Karpas-422 (cell line): ENCODE measurements at regions not wholly inside any gene's neighbourhood (a gene's known extent, or its start where the extent isn't known, plus 50 kb on each side); places are given as distances from the start of the nearest gene placed in this dataset.

Experiments
- DNase-seq: peaks from one replicate; pipeline ENCODE4 v3.0.0-alpha.2; 2015
- H2AFZ ChIP-seq: fragments of 200-600 bp; sonication (generic); 2 replicates; pipeline ENCODE4 v1.6.1; 2014; ENCODE audit warnings: antibody characterized with exemption, low read length, mixed read lengths
- H3K27ac ChIP-seq: fragments of 200-600 bp; sonication (generic); 2 replicates; pipeline ENCODE4 v1.5.1; 2014; ENCODE audit warnings: mild to moderate bottlenecking, low read length, moderate library complexity
- H3K27me3 ChIP-seq: fragments of 200-600 bp; sonication (generic); 2 replicates; pipeline ENCODE4 v1.6.1; 2014; ENCODE audit warnings: low read length, mixed read lengths
- H3K36me3 ChIP-seq: fragments of 200-600 bp; sonication (generic); 2 replicates; pipeline ENCODE4 v1.6.1; 2014; ENCODE audit warnings: low read length, mixed read lengths; ENCODE audit not compliant: insufficient read depth
- H3K4me1 ChIP-seq: fragments of 200-600 bp; sonication (generic); 2 replicates; pipeline ENCODE4 v1.6.1; 2014; ENCODE audit warnings: mild to moderate bottlenecking, low read length, mixed read lengths
- H3K4me2 ChIP-seq: fragments of 200-600 bp; sonication (generic); 2 replicates; pipeline ENCODE4 v1.6.1; 2014; ENCODE audit warnings: low read length, low read depth, mild to moderate bottlenecking; ENCODE audit not compliant: poor library complexity, severe bottlenecking
- H3K4me3 ChIP-seq: fragments of 200-600 bp; sonication (generic); 2 replicates; pipeline ENCODE4 v1.5.1; 2014; ENCODE audit warnings: mild to moderate bottlenecking, antibody characterized with exemption, low read length, mixed read lengths
- H3K79me2 ChIP-seq: fragments of 200-600 bp; sonication (generic); 2 replicates; pipeline ENCODE4 v1.6.1; 2014; ENCODE audit warnings: mild to moderate bottlenecking, low read length, mixed read lengths
- H3K9ac ChIP-seq: fragments of 200-600 bp; sonication (generic); 2 replicates; pipeline ENCODE4 v1.6.0; 2014; ENCODE audit warnings: low read length
- H3K9me2 ChIP-seq: fragments of 200-600 bp; sonication (generic), shearing (Covaris generic); replicated peaks from 2 replicates; pipeline ENCODE4 v1.6.0; 2014; ENCODE audit warnings: mild to moderate bottlenecking, low read length, moderate library complexity; ENCODE audit not compliant: insufficient read depth
- H3K9me3 ChIP-seq: fragments of 300-700, 200-600 bp; sonication (generic); 2 replicates; pipeline ENCODE4 v1.6.1; 2014; ENCODE audit warnings: low read length, mixed read lengths
- H4K20me1 ChIP-seq: fragments of 200-600 bp; sonication (generic); 2 replicates; pipeline ENCODE4 v1.6.1; 2014; ENCODE audit warnings: mild to moderate bottlenecking, antibody characterized with exemption, low read length, low read depth; ENCODE audit not compliant: insufficient read depth

- no peak overlapping the region for H3K4me2 ChIP-seq
- no peak overlapping the region for H3K4me3 ChIP-seq
- H3K27ac ChIP-seq, result no peak overlapping the region
- no peak overlapping the region for H3K9ac ChIP-seq
- H3K4me1 ChIP-seq, result peaks cover 28% of the 10 kb centered on the region
- no peaks in the 10 kb centered on the region for H3K79me2 ChIP-seq
- DNase-seq, result no peak
- H3K36me3 ChIP-seq, result no peaks in the 10 kb centered on the region
- no peaks in the 10 kb centered on the region for H3K9me2 ChIP-seq
- H3K27me3 ChIP-seq, result no peaks in the 10 kb centered on the region
- H3K9me3 ChIP-seq, result no peaks in the 10 kb centered on the region
- no peak overlapping the region for H2AFZ ChIP-seq
- H4K20me1 ChIP-seq, result no peaks in the 10 kb centered on the region
Measured at GRCh38 chr2:38165698-38166097, 89.7 kb upstream of the CYP1B1 start.

GRCh38 chr2:38164881-38165280 lies 88.9 kb upstream of the CYP1B1 start:
- Histone ChIP-seq H3K36me3 (no peaks in the 10 kb centered on the region), H3K4me2 (no peak overlapping the region)

DNA sequence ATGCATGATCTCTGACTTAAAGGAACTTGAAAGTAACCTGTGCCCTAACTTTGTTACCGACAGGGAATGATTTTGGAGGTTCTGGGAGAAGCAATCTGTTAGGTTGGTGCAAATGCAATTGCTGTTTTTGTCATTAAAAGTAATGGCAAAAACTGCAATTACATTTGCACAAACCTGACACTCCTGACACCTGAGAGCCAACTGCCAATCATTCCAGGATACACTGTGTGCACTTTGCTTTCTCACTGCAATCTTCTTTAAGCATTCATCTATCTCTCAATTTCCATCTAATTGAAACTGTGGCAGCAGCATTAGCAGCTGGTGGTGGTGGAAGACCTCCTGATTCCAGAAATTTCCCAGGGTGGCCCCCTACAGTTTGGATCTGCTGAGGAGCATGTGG lies 87.6 kb upstream of the CYP1B1 start:
- Histone ChIP-seq H3K4me2 (no peak overlapping the region), H3K9me2 (no peaks in the 10 kb centered on the region), H3K79me2 (no peaks in the 10 kb centered on the region)

More at GRCh38 chr2:38164881-38165280, 88.9 kb upstream of the CYP1B1 start:
- DNase-seq, result peak; percentile 52
- no peak overlapping the region for H3K27ac ChIP-seq
- H3K9me3 ChIP-seq, result no peaks in the 10 kb centered on the region
- H3K9ac ChIP-seq, result no peak overlapping the region
- H2AFZ ChIP-seq, result no peak overlapping the region
- no peaks in the 10 kb centered on the region for H3K9me2 ChIP-seq
- no peaks in the 10 kb centered on the region for H4K20me1 ChIP-seq
- no peak overlapping the region for H3K4me3 ChIP-seq
- H3K4me1 ChIP-seq, result peaks cover 28% of the 10 kb centered on the region
- H3K27me3 ChIP-seq, result no peaks in the 10 kb centered on the region
- no peaks in the 10 kb centered on the region for H3K79me2 ChIP-seq

DNA sequence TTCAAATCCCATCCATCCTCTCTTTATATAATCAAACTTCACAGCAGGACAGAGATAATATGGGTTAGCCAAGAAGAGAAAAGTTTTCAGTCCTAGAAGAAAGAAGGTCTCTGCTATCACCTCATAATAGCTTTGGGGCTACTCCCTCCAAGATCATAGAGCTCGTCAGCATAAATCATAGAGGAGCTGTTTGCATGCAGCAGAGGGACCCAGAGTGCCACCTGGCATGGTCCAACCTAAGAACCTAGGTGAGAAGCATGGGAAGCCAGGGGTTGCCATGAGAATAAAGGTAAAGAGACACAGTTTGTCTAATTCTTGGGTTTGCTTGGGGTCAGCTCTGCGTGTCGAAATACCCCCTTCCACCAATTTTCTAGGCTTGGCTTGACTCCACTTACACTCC lies 87.1 kb upstream of the CYP1B1 start:
- DNase-seq, result peak; percentile 74
- H3K36me3 ChIP-seq, result no peaks in the 10 kb centered on the region
- no peaks in the 10 kb centered on the region for H3K9me3 ChIP-seq
- H3K9me2 ChIP-seq, result no peaks in the 10 kb centered on the region
- H3K4me3 ChIP-seq, result no peak overlapping the region
- H3K27ac ChIP-seq, result no peak overlapping the region
- H3K4me2 ChIP-seq, result peak overlapping the region; percentile 23
- no peaks in the 10 kb centered on the region for H3K27me3 ChIP-seq
- no peak overlapping the region for H3K9ac ChIP-seq
- no peaks in the 10 kb centered on the region for H3K79me2 ChIP-seq
- no peaks in the 10 kb centered on the region for H4K20me1 ChIP-seq
- H2AFZ ChIP-seq, result no peak overlapping the region
- peaks cover 28% of the 10 kb centered on the region for H3K4me1 ChIP-seq

More for the DNA sequence above, 87.6 kb upstream of the CYP1B1 start:
- no peaks in the 10 kb centered on the region for H3K27me3 ChIP-seq
- H2AFZ ChIP-seq, result no peak overlapping the region
- H3K9ac ChIP-seq, result no peak overlapping the region
- no peak overlapping the region for H3K27ac ChIP-seq
- DNase-seq, result no peak
- no peak overlapping the region for H3K4me3 ChIP-seq
- peaks cover 28% of the 10 kb centered on the region for H3K4me1 ChIP-seq
- no peaks in the 10 kb centered on the region for H3K36me3 ChIP-seq
- no peaks in the 10 kb centered on the region for H4K20me1 ChIP-seq
- no peaks in the 10 kb centered on the region for H3K9me3 ChIP-seq

DNA sequence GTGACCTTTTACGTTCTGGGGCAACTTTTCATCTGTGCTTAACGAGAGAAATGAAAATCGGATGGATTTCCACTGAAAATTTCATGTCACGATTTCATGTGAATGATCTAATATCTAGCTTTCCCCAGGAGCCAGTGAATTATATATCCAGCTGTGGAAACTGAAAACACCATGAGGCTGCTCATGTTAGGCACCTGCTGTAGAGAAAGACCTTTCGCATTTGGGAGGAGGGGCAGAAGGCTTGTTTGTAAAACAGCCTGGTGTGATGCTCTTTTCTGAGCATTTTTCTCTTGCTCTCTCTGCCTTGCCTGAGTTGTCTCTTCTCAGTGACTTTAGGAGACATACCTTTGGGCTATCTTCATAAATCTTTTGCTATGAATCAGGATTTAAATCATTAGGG lies 84.6 kb upstream of the CYP1B1 start:
- no peaks in the 10 kb centered on the region for H3K9me3 ChIP-seq
- H2AFZ ChIP-seq, result no peak overlapping the region
- no peak for DNase-seq
- H3K9me2 ChIP-seq, result no peaks in the 10 kb centered on the region
- H3K79me2 ChIP-seq, result no peaks in the 10 kb centered on the region
- H3K9ac ChIP-seq, result no peak overlapping the region
- no peak overlapping the region for H3K4me2 ChIP-seq
- no peak overlapping the region for H3K4me3 ChIP-seq
- H3K4me1 ChIP-seq, result peaks cover 28% of the 10 kb centered on the region
- no peaks in the 10 kb centered on the region for H3K36me3 ChIP-seq
- H4K20me1 ChIP-seq, result no peaks in the 10 kb centered on the region
- H3K27ac ChIP-seq, result no peak overlapping the region
- H3K27me3 ChIP-seq, result no peaks in the 10 kb centered on the region

DNA sequence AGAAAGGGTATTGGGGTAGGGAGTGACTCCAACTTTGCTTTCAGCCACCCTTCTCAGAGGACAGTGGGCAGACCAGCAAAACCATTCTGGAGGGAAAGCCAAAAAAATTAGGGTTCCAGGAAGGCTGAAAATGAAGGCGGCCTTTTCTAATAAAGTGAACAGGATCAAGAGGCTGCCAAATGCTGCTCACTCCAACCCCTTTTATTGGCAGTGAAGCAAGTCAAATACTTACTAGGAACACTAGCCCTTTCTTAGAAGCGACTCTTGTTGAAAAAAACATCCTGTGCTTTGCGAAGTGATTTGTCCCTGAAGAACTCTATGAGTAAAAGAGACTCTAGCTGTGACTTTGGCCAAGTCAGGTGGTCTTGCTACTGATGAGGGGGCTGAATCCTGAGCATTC lies 83.6 kb upstream of the CYP1B1 start:
- H2AFZ ChIP-seq, result no peak overlapping the region
- H3K79me2 ChIP-seq, result no peaks in the 10 kb centered on the region
- no peak overlapping the region for H3K4me2 ChIP-seq
- no peaks in the 10 kb centered on the region for H3K9me3 ChIP-seq
- no peaks in the 10 kb centered on the region for H3K27me3 ChIP-seq
- peaks cover 20% of the 10 kb centered on the region for H3K4me1 ChIP-seq
- H3K9ac ChIP-seq, result no peak overlapping the region
- no peak overlapping the region for H3K27ac ChIP-seq
- H4K20me1 ChIP-seq, result no peaks in the 10 kb centered on the region
- no peaks in the 10 kb centered on the region for H3K9me2 ChIP-seq
- DNase-seq, result no peak
- no peaks in the 10 kb centered on the region for H3K36me3 ChIP-seq
- no peak overlapping the region for H3K4me3 ChIP-seq

DNA sequence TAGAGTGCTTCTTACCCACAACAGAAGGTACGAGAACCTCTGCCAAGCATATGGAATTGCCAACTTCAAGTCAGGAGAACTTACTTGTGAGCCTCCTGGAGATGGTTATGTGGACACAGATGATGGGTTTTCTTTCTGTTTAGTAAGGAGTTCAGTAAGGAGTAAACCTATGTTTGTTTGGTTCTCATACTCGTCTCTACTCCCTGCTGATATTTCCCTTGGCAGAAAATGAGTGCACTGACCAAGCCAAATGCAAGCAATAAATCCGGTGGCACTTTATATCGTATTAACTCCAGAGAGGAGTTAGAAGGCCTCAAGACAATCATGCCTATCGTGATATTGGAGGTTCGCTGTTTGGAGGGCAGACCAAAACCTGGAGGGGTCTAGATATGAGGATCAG lies 83.2 kb upstream of the CYP1B1 start:
- DNase-seq, result no peak
- Histone ChIP-seq H3K79me2 (no peaks in the 10 kb centered on the region), H4K20me1 (no peaks in the 10 kb centered on the region), H3K27me3 (no peaks in the 10 kb centered on the region), H3K4me1 (peaks cover 18% of the 10 kb centered on the region), H2AFZ (no peak overlapping the region), H3K4me3 (no peak overlapping the region), H3K9me3 (no peaks in the 10 kb centered on the region), H3K9ac (no peak overlapping the region), H3K27ac (no peak overlapping the region), H3K9me2 (no peaks in the 10 kb centered on the region), H3K4me2 (no peak overlapping the region), H3K36me3 (no peaks in the 10 kb centered on the region)

GRCh38 chr2:38158378-38159118 lies 82.6 kb upstream of the CYP1B1 start:
- Histone ChIP-seq H3K9ac (no peak overlapping the region), H3K9me2 (no peaks in the 10 kb centered on the region), H3K4me1 (peaks cover 12% of the 10 kb centered on the region), H3K9me3 (no peaks in the 10 kb centered on the region), H3K27ac (no peak overlapping the region), H3K27me3 (no peaks in the 10 kb centered on the region), H3K79me2 (no peaks in the 10 kb centered on the region), H3K4me2 (no peak overlapping the region), H3K36me3 (no peaks in the 10 kb centered on the region), H2AFZ (no peak overlapping the region), H3K4me3 (no peak overlapping the region), H4K20me1 (no peaks in the 10 kb centered on the region)
- DNase-seq, result no peak
